Neuronal stem cell (in vitro differentiated cells): ENCODE measurements at regions not wholly inside any gene's neighbourhood (a gene's known extent, or its start where the extent isn't known, plus 50 kb on each side); places are given as distances from the start of the nearest gene placed in this dataset.

Experiments used
- DNase-seq: peaks from one replicate; pipeline ENCODE4 v3.0.0-alpha.2; 2013; ENCODE audit warnings: low spot score
- H2AFZ ChIP-seq: one replicate; pipeline ENCODE4 v1.6.1; 2013; ENCODE audit warnings: mild to moderate bottlenecking, low read length, inconsistent platforms
- H2AK5ac ChIP-seq: 2 replicates; pipeline ENCODE4 v1.6.1; 2013; ENCODE audit warnings: low read depth, mild to moderate bottlenecking, inconsistent platforms, low read length, moderate library complexity, mixed read lengths
- H2BK120ac ChIP-seq: 2 replicates; pipeline ENCODE4 v1.6.1; 2013; ENCODE audit warnings: low read depth, mild to moderate bottlenecking, inconsistent platforms, low read length, moderate library complexity, mixed read lengths
- H2BK12ac ChIP-seq: one replicate; pipeline ENCODE4 v1.6.1; 2013; ENCODE audit warnings: low read length, inconsistent platforms
- H2BK15ac ChIP-seq: 2 replicates; pipeline ENCODE4 v1.6.1; 2013; ENCODE audit warnings: mild to moderate bottlenecking, low read length, inconsistent platforms, mixed read lengths
- H2BK5ac ChIP-seq: one replicate; pipeline ENCODE4 v1.6.1; 2013; ENCODE audit warnings: inconsistent platforms, mild to moderate bottlenecking, low read length, moderate library complexity
- H3K14ac ChIP-seq: one replicate; pipeline ENCODE4 v1.6.1; 2013; ENCODE audit warnings: low read length, inconsistent platforms
- H3K18ac ChIP-seq: 2 replicates; pipeline ENCODE4 v1.6.1; 2013; ENCODE audit warnings: low read length, inconsistent platforms
- H3K23ac ChIP-seq: 2 replicates; pipeline ENCODE4 v1.6.1; 2013; ENCODE audit warnings: low read depth, mild to moderate bottlenecking, mixed read lengths, low read length, inconsistent platforms; ENCODE audit not compliant: poor library complexity
- H3K27ac ChIP-seq: replicated peaks from 3 replicates; pipeline ENCODE4 v1.5.1; 2013; ENCODE audit warnings: low read length, inconsistent platforms
- H3K27me3 ChIP-seq, 3 experiments: 2 replicates each; pipeline ENCODE4 v1.6.1; 2013; ENCODE audit warnings: low read length in 3 of 3, mild to moderate bottlenecking in 2 of 3, inconsistent platforms in 1 of 3, low read depth in 1 of 3, mixed read lengths in 1 of 3, moderate library complexity in 1 of 3; ENCODE audit not compliant: control insufficient read depth in 3 of 3, insufficient read depth in 3 of 3
- H3K36me3 ChIP-seq, 2 donors: replicated peaks in 1 of 2; 2 replicates each; pipeline ENCODE4 v1.6.1; 2013; ENCODE audit warnings: low read length in 2 of 2; ENCODE audit not compliant: control insufficient read depth in 2 of 2, insufficient read depth in 2 of 2
- H3K4ac ChIP-seq: 2 replicates; pipeline ENCODE4 v1.6.1; 2013; ENCODE audit warnings: inconsistent platforms, mild to moderate bottlenecking, low read length, moderate library complexity
- H3K4me1 ChIP-seq, 2 donors: 1 replicate in 1 of 2; 2 replicates in 1 of 2; pipeline ENCODE4 v1.6.1; 2013; ENCODE audit warnings: low read length in 2 of 2, low read depth in 1 of 2; ENCODE audit not compliant: control insufficient read depth in 2 of 2, insufficient read depth in 1 of 2
- H3K4me2 ChIP-seq: one replicate; pipeline ENCODE4 v1.6.1; 2013; ENCODE audit warnings: mild to moderate bottlenecking, low read length, inconsistent platforms; ENCODE audit not compliant: insufficient read depth, poor library complexity, severe bottlenecking
- H3K4me3 ChIP-seq, 2 donors: 2 replicates each; pipeline ENCODE4 v1.5.1; 2013; ENCODE audit warnings: low read length in 2 of 2, mild to moderate bottlenecking in 2 of 2, inconsistent platforms in 1 of 2, moderate library complexity in 1 of 2
- H3K79me1 ChIP-seq: one replicate; pipeline ENCODE4 v1.6.1; 2013; ENCODE audit warnings: low read depth, mild to moderate bottlenecking, inconsistent platforms, low read length, moderate library complexity
- H3K9ac ChIP-seq: one replicate; pipeline ENCODE4 v1.6.1; 2013; ENCODE audit warnings: mild to moderate bottlenecking, low read depth, low read length, inconsistent platforms; ENCODE audit not compliant: poor library complexity
- H3K9me3 ChIP-seq, 2 donors: replicated peaks in 1 of 2; 2 replicates each; pipeline versions ENCODE3 to v1.6.1; 2013; ENCODE audit warnings: low read length in 2 of 2, mild to moderate bottlenecking in 2 of 2, inconsistent platforms in 1 of 2, low read depth in 1 of 2, mixed read lengths in 1 of 2, moderate library complexity in 1 of 2; ENCODE audit not compliant: control insufficient read depth in 2 of 2, insufficient read depth in 1 of 2
- H4K8ac ChIP-seq: one replicate; pipeline ENCODE4 v1.6.1; 2013; ENCODE audit warnings: low read depth, mild to moderate bottlenecking, inconsistent platforms, low read length, moderate library complexity
- H4K91ac ChIP-seq: one replicate; pipeline ENCODE4 v1.6.1; 2013; ENCODE audit warnings: low read length, low read depth, mild to moderate bottlenecking, inconsistent platforms; ENCODE audit not compliant: poor library complexity
- WGBS, 2 donors: extraction: QIAGEN DNeasy Blood & Tissue Kit; methylation state at CpG; one replicate each; pipeline ENCODE4 v1.1.7; 2013; ENCODE audit warnings: missing lambda C conversion rate in 2 of 2, mixed read lengths in 1 of 2; ENCODE audit not compliant: insufficient read length in 2 of 2, insufficient replicate concordance in 1 of 2; ENCODE audit errors: extremely low coverage in 2 of 2; 5-methylcytosine and 5-hydroxymethylcytosine counted together

DNA sequence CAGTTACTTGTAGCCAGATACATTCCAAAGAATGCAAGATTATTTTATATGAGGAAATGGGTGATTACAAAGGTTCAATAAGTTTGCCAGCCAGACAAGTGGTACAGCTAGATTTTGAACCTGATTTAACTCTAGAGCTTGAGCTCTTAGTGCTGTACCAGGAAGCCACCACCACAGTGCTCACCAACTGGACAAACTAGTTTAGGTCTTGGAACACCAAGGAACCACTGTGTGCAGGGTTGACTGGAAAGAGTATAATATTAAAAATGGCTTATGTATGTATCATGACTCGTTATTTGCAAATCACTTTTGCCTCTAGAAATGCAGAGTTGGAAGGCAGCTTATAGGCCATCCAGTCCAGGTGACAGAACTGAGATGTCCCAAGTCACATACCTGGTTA lies 177.2 kb downstream of the TXNL1 start:
- no peak overlapping the region for H2BK15ac ChIP-seq
- H4K8ac ChIP-seq = no peak overlapping the region
- H3K79me1 ChIP-seq = no peaks in the 10 kb centered on the region
- no peaks in the 10 kb centered on the region for H3K36me3 ChIP-seq
- no CpG with 5 or more reads among the region's 1 CpG for WGBS, 2 donors
- no peak overlapping the region for H3K27ac ChIP-seq
- H2BK12ac ChIP-seq = no peak overlapping the region
- DNase-seq = no peak
- H3K18ac ChIP-seq = no peak overlapping the region
- H3K4ac ChIP-seq = no peak overlapping the region
- H3K4me2 ChIP-seq = no peak overlapping the region
- no peak overlapping the region for H3K14ac ChIP-seq
- no peak overlapping the region for H3K23ac ChIP-seq
- no peak overlapping the region for H2BK120ac ChIP-seq
- no peak overlapping the region for H2AK5ac ChIP-seq
- H2BK5ac ChIP-seq = no peak overlapping the region
- H3K9ac ChIP-seq = no peak overlapping the region
- H4K91ac ChIP-seq = no peak overlapping the region
- no peak overlapping the region for H2AFZ ChIP-seq
- no peaks in the 10 kb centered on the region for H3K27me3 ChIP-seq
- no peaks in the 10 kb centered on the region for H3K4me1 ChIP-seq
- no peak overlapping the region for H3K4me3 ChIP-seq
- peaks cover 4 to 5% of the 10 kb centered on the region in 2 donors for H3K9me3 ChIP-seq

DNA sequence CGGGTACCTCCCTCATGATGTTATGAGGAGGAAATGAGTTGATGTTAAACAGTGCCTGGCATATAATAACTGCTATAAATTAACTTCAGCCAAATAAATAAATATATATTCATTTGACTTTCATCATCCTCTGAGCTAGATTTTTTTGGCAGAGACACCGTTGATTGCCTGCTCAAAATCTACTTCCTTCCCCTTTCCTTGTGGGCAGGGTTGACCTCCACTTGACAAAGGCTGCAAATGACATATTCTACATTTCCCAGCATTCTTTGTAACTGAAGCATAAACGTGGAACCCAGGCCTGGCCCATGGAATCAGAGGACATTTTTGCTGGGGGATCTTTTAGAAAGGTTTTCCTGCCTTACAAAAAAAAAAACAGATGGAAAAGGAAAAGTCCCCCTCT lies 177.8 kb downstream of the TXNL1 start:
- H3K4me2 ChIP-seq = no peak overlapping the region
- no peaks in the 10 kb centered on the region for H3K27me3 ChIP-seq
- DNase-seq = no peak
- H2BK120ac ChIP-seq = no peak overlapping the region
- no peak overlapping the region for H3K4ac ChIP-seq
- H2BK5ac ChIP-seq = no peak overlapping the region
- H4K91ac ChIP-seq = no peak overlapping the region
- no peak overlapping the region for H3K9ac ChIP-seq
- no peaks in the 10 kb centered on the region for H3K4me1 ChIP-seq
- no peak overlapping the region for H3K14ac ChIP-seq
- no peak overlapping the region for H3K23ac ChIP-seq
- WGBS, 2 donors = no CpG with 5 or more reads among the region's 3 CpGs
- no peak overlapping the region for H4K8ac ChIP-seq
- H3K36me3 ChIP-seq = no peaks in the 10 kb centered on the region
- H3K4me3 ChIP-seq = no peak overlapping the region
- no peak overlapping the region for H2AK5ac ChIP-seq
- H3K9me3 ChIP-seq = peaks cover 4 to 5% of the 10 kb centered on the region in 2 donors
- H3K79me1 ChIP-seq = no peaks in the 10 kb centered on the region
- no peak overlapping the region for H2BK15ac ChIP-seq
- H2BK12ac ChIP-seq = no peak overlapping the region
- H3K27ac ChIP-seq = no peak overlapping the region
- no peak overlapping the region for H2AFZ ChIP-seq
- no peak overlapping the region for H3K18ac ChIP-seq

DNA sequence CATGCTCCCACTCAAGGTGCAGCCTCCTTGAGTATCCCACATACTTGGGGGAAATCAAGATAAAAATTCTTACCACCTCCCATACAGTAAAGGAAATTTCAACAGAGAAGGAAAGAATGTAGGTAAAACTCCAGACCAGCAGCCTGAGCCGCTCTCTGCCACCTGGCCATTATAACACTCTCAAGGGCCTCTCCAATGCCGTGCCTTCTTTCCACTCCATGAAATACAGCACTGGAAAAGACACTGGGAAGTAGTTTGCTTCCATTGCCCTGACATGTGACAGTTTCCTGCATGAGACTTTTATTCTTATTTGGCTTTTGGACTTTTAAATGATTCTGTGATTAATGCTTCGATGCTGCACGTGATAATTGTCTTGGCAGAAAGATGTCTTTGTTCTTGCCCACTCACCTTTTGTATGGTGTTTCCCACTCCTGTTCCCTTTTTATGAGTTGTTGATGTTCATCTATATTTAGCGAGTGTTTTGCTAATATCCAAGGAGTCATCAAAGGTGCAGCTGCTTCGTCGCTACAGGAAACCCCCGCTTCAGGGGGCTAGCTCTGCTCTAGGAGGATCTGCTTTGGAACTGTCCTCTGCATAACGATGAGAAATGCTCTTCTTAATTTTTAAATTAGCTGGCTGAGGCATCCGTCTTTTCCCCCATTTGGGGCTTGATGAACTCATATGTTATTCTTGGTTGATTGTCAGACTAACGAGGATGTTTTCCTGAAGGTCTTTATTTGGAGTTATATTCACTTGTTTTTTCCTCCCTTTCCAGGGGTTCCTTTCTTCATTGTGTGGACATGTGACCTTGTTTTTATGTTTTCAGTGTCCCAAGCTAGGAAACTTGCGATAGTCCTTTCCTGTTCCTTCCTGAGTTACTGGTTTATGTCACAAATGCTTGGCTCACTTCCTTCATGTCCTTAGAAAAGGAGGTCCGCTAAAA lies 179.4 kb downstream of the TXNL1 start:
- Histone ChIP-seq H3K27me3 (no peaks in the 10 kb centered on the region), H3K79me1 (no peaks in the 10 kb centered on the region), H3K14ac (no peak overlapping the region), H3K23ac (no peak overlapping the region), H3K4me1 (no peaks in the 10 kb centered on the region), H2BK15ac (no peak overlapping the region), H3K27ac (no peak overlapping the region), H3K18ac (no peak overlapping the region), H3K36me3 (no peaks in the 10 kb centered on the region), H2AK5ac (no peak overlapping the region), H2BK120ac (no peak overlapping the region), H2BK5ac (no peak overlapping the region), H4K8ac (no peak overlapping the region), H4K91ac (no peak overlapping the region), H3K4me2 (no peak overlapping the region), H3K4me3 (no peak overlapping the region), H3K9me3 (peaks cover 0 to under 1% of the 10 kb centered on the region in 2 donors), H3K4ac (no peak overlapping the region), H2BK12ac (no peak overlapping the region), H3K9ac (no peak overlapping the region), H2AFZ (peak overlapping the region; percentile 23)
- no CpG with 5 or more reads among the region's 13 CpGs for WGBS, 2 donors
- no peak for DNase-seq

DNA sequence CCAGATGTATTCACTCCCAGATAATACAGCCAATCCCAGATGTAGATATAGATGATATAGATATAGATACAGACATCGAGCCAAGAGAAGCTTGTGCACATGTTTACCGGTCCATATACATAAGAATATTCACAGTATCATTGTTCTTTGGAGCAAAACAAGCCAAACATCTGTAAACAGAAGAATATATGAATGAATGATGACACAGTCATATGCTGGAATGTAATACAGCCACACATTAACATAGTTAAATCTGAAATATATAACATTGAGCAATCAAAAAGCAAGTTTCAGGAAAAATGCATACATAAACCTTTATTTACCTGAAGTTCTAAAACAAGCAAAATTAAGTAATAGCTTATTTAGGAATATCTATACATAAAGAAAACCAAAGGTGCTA lies 182.5 kb downstream of the TXNL1 start:
- no peak overlapping the region for H3K14ac ChIP-seq
- no peak overlapping the region for H3K4me2 ChIP-seq
- no peak overlapping the region for H3K9ac ChIP-seq
- no peaks in the 10 kb centered on the region for H3K36me3 ChIP-seq
- no peak overlapping the region for H2BK12ac ChIP-seq
- H4K91ac ChIP-seq = no peak overlapping the region
- H3K79me1 ChIP-seq = no peaks in the 10 kb centered on the region
- H3K18ac ChIP-seq = no peak overlapping the region
- no peaks in the 10 kb centered on the region for H3K9me3 ChIP-seq
- no peak overlapping the region for H3K4ac ChIP-seq
- no peak overlapping the region for H3K23ac ChIP-seq
- H2AK5ac ChIP-seq = no peak overlapping the region
- no peak overlapping the region for H2AFZ ChIP-seq
- H3K27ac ChIP-seq = no peak overlapping the region
- no peak overlapping the region for H2BK5ac ChIP-seq
- no peak overlapping the region for H3K4me3 ChIP-seq
- H3K27me3 ChIP-seq = no peaks in the 10 kb centered on the region
- H3K4me1 ChIP-seq = no peaks in the 10 kb centered on the region
- H2BK15ac ChIP-seq = no peak overlapping the region
- WGBS, 2 donors = no CpG with 5 or more reads among the region's 2 CpGs
- no peak overlapping the region for H4K8ac ChIP-seq
- no peak for DNase-seq
- H2BK120ac ChIP-seq = no peak overlapping the region
